Ishikawa (cell line): ENCODE measurements at regions not wholly inside any gene's neighbourhood (a gene's known extent, or its start where the extent isn't known, plus 50 kb on each side); places are given as distances from the start of the nearest gene placed in this dataset.

Experiments used
- CREB1 ChIP-seq: IDR thresholded peaks from 2 replicates; pipeline ENCODE4 v1.6.1; 2012; ENCODE audit warnings: low read depth
- EGR1 ChIP-seq: IDR thresholded peaks from 2 replicates; pipeline ENCODE4 v1.6.1; 2012
- EP300 ChIP-seq: IDR thresholded peaks from 2 replicates; pipeline ENCODE4 v1.6.1; 2012; ENCODE audit warnings: borderline replicate concordance
- FOXM1 ChIP-seq: IDR thresholded peaks from 2 replicates; pipeline ENCODE4 v1.6.1; 2012; ENCODE audit warnings: low read depth, borderline replicate concordance
- NFIC ChIP-seq: IDR thresholded peaks from 2 replicates; pipeline ENCODE4 v1.6.1; 2012
- RAD21 ChIP-seq: IDR thresholded peaks from 2 replicates; pipeline ENCODE4 v1.6.1; 2012; ENCODE audit warnings: low read depth
- TAF1 ChIP-seq: IDR thresholded peaks from 2 replicates; pipeline ENCODE4 v1.6.1; 2012; ENCODE audit warnings: low read depth, mild to moderate bottlenecking
- TCF12 ChIP-seq: IDR thresholded peaks from 2 replicates; pipeline ENCODE4 v1.6.1; 2012; ENCODE audit warnings: low read depth
- TEAD4 ChIP-seq: IDR thresholded peaks from 2 replicates; pipeline ENCODE4 v1.6.1; 2012
- YY1 ChIP-seq: IDR thresholded peaks from 2 replicates; pipeline ENCODE4 v1.6.1; 2012; ENCODE audit warnings: low read depth
- ZBTB7A ChIP-seq: IDR thresholded peaks from 2 replicates; pipeline ENCODE4 v1.6.1; 2012; ENCODE audit warnings: low read depth
- TF ChIP-seq, protein P1 (sequence below): IDR thresholded peaks from 2 replicates; pipeline ENCODE4 v1.6.1; 2012; ENCODE audit warnings: low read depth, mild to moderate bottlenecking
- TF ChIP-seq, protein P2 (sequence below): IDR thresholded peaks from 2 replicates; pipeline ENCODE4 v1.6.1; 2012

DNA sequence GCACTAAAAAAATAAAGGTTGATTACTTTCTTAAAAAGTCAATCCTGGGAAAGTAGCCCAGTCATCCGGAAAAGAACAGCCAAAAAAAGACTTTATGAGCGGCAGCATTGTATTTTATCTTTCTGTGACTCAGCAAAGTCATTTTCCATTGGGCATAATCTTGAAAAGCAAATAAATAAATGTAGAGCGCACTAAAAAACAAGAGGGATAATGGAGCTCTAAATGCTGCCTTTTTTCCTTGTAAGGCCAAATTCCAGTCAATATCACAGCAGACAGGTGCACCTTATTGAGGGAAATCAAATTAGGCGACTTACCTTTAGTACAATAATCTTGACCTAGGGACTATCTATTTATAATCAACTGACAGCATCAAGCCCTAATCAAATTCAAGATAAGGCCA lies 266.8 kb downstream of the MTRR start:
- TF ChIP-seq YY1 (no peak), EGR1 (no peak), TEAD4 (no peak), NFIC (no peak), CREB1 (no peak), RAD21 (no peak), TAF1 (no peak), TCF12 (no peak), FOXM1 (no peak), EP300 (no peak), ZBTB7A (no peak)
- TF ChIP-seq, protein P1, sequence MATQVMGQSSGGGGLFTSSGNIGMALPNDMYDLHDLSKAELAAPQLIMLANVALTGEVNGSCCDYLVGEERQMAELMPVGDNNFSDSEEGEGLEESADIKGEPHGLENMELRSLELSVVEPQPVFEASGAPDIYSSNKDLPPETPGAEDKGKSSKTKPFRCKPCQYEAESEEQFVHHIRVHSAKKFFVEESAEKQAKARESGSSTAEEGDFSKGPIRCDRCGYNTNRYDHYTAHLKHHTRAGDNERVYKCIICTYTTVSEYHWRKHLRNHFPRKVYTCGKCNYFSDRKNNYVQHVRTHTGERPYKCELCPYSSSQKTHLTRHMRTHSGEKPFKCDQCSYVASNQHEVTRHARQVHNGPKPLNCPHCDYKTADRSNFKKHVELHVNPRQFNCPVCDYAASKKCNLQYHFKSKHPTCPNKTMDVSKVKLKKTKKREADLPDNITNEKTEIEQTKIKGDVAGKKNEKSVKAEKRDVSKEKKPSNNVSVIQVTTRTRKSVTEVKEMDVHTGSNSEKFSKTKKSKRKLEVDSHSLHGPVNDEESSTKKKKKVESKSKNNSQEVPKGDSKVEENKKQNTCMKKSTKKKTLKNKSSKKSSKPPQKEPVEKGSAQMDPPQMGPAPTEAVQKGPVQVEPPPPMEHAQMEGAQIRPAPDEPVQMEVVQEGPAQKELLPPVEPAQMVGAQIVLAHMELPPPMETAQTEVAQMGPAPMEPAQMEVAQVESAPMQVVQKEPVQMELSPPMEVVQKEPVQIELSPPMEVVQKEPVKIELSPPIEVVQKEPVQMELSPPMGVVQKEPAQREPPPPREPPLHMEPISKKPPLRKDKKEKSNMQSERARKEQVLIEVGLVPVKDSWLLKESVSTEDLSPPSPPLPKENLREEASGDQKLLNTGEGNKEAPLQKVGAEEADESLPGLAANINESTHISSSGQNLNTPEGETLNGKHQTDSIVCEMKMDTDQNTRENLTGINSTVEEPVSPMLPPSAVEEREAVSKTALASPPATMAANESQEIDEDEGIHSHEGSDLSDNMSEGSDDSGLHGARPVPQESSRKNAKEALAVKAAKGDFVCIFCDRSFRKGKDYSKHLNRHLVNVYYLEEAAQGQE = no peak
- TF ChIP-seq, protein P2, sequence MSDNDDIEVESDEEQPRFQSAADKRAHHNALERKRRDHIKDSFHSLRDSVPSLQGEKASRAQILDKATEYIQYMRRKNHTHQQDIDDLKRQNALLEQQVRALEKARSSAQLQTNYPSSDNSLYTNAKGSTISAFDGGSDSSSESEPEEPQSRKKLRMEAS = no peak
